SHP77 treated with DMSO at 0.1 percent for 48 hours (cell line): ENCODE measurements at regions not wholly inside any gene's neighbourhood (a gene's known extent, or its start where the extent isn't known, plus 50 kb on each side); places are given as distances from the start of the nearest gene placed in this dataset.

ENCODE experiments used
- DNase-seq: peaks from one replicate; lab custom pipeline; 2025; lab: John Stamatoyannopoulos, UW

DNA sequence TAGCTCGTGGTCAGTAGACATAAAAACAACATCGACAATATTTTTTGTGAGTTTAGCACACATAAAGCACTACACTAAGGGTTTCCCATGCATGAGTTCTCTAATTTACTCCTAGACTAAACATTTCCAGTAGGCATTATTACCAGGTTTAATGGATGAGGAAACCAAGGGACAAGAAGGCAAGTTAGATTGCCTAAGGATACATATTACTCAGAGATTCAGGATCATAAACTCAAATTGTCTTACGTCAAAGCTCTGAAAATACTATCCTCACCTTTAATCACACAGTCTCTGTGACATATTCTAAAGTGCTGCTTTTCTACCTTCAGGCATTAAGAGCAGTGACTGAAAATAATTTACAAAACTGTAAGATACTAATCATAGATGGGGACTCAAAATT is 655.3 kb downstream of the SLC16A7 start:
- DNase-seq: no peak

DNA sequence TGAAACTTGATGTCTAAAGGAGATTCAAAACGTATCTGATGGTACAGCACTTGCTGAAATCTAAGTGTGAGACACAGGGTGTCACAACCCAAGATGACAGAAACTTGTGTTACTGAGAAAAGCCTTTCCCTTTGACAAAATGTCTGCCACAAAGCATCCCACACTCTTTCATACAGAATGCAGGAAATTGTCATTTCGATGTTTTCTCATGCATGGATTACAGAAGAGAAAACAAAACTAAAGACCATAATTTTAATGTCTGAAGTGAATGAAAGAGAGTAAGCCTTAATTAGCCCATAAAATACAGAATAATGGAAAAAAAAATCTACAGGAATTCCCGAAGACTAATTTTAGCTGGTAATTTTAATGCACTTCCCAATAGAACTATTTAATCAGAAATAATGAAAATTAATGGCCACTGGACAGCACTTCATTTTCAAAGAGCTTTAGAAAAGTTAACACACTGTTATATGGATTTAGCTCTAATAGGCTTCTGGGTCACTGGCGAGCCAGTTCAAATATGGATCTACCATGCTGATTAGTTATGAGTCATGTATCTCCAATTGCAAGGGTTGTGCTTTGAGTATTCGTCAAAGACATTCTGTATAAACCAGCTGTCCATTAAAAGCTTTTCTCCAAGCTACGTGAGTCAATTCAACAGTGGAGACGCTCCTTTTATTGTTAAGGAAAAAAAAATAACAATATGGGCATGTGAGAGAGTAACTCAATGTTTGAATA is 656.7 kb downstream of the SLC16A7 start:
- DNase-seq: no peak

DNA sequence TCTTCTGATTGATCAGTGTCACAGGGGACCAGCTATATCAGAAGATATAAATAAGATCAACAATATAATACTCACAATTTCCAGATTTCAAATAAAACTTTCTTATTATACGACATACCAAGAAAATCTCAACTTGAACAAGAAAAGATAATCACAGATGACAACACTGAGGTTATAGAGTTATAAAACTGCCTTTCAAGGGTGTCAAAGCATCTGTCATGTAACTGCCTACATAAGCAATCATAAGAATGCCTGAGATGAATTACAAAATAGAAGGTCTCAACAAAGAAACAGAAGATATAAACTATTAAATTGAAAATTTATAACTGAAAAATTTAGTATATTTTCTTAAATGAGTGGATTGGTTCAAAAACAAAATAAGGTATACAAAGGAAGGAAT is 659.2 kb downstream of the SLC16A7 start:
- DNase-seq: no peak

DNA sequence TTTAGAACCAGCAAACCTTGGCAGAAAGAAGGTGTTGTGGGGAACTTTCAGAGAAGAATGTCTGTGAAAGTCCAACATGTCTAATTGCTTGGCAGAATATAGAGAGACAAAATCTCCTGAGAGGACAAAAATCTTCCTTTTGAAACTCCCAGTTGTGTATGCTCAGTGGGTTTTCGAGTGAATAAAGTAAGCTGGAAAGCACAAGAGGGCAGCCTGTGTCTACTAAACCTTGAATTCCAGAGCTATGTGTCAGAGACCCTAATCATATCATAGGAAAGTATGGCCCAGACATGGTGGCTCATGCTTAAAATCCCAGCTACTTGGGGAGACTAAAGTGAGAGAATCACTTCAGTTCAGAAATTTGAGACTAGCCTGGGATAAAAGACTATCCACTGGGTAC is 661.2 kb downstream of the SLC16A7 start:
- no peak for DNase-seq

DNA sequence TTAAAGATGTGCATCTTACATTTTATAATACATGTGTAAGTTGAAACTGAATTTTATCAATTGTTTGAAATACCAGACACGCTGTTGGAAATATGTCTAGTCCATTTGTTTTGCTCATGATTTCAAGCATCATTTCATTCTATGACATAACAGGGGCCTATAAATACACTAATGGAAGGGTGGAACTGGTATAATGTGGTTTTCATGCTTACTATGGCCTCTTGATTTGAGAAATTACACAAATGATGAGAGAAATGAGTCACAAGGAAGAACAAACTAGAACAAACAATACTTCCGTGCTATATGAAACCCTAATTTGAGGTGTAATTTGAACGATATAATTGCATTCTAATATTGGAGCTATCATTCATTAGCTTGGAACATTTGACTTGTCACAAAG is 663.4 kb downstream of the SLC16A7 start:
- no peak for DNase-seq

DNA sequence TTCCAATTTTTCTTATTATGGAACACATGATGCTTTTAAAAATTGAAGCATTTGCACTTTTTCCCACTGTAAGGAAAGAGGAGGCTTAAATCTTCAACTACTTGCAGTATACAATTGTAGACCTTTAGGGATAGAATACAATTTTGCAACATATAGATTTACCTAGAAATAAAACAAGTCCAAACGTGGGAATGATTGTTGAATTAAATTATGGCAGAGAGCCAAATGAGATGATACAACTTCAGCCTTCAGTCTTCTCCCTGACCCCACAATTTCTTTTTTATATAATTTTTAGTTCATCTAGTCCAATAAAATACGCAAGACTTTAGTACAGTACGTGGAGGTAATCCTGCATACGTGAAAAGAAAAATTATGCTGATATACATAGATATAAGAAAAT is 666.5 kb downstream of the SLC16A7 start:
- no peak for DNase-seq

DNA sequence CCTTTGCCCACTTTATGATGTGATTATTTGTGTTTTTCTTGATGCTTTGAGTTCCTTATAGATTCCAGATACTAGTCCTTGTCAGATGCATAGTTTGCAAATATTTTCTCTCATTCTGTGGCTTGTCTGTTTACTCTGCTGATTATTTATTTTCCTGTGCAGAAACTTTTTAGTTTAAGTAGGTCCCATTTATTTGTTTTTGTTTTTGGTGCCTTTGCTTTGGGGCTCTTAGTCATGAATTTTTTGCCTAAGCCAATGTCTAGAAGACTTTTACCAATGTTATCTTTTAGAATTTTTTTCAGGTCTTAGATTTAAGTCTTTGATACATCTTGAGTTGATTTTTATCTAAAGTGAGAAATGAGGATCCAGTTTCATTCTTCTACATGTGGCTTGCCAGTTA is 667.3 kb downstream of the SLC16A7 start:
- no peak for DNase-seq

DNA sequence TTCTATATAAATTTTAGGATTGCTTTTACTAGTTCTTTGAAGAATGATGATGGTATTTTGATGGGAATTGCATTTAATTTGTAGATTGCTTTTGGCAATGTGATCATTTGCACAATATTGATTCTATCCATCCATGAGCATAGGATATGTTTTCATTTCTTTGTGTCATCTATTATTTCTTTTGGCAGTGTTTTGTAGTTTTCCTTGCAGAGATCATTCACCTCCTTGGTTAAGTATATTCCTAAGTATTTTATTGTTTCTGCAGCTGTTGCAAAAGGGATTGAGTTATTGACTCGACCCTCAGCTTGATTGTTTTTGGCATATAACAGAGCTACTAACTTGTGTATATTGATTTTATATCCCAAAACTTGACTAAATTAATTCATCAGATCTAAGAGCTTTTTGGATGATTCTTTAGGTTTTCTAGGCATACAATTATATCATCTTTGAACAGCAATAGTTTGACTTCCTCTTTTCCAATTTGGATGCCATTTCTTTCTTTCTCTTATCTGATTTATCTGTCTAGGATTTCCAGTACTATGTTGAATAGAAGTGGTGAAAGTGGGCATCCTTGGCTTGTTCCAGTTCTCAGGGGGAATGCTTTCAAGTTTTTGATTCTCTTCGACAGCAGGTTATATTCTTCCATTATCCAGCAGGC is 668.1 kb downstream of the SLC16A7 start:
- no peak for DNase-seq

DNA sequence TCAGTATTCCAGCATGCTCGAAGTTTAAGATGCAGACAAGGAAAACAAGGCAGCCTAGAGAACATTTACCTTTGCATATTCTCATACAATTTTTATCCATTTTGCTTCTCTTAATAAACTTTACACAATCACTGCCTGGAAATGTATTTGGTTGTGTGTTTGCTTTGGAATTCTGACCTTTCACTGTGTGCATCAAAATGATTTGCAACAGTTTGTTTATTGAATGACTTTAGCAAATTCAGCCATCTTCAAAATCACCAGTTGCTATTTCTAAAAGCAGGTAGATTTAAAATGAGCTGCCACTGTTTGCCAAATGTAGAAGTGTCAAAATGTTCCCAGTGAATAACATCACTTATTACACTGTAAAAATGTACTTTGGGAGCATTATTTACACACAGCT is 669.9 kb downstream of the SLC16A7 start:
- no peak for DNase-seq

DNA sequence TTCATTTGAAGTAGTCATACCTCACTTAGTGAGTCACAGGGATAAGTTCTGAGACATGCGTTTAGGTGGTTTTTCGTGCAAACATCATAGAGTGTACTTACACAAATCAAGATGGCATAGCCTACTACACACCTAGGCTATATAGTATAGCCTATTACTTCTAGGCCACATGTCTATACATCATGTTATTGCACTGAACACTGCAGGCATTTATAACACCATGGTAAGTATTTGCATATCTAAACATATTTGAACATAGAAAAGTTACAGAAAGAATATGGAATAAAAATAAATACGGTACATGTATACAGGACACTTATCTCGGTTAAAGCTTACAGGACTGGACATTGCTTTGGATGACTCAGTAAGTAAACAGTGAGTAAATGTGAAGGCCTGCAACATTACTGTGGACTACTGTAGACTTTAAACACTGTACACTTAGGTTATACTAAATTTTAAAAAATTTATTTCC is 670.6 kb downstream of the SLC16A7 start:
- DNase-seq: no peak

DNA sequence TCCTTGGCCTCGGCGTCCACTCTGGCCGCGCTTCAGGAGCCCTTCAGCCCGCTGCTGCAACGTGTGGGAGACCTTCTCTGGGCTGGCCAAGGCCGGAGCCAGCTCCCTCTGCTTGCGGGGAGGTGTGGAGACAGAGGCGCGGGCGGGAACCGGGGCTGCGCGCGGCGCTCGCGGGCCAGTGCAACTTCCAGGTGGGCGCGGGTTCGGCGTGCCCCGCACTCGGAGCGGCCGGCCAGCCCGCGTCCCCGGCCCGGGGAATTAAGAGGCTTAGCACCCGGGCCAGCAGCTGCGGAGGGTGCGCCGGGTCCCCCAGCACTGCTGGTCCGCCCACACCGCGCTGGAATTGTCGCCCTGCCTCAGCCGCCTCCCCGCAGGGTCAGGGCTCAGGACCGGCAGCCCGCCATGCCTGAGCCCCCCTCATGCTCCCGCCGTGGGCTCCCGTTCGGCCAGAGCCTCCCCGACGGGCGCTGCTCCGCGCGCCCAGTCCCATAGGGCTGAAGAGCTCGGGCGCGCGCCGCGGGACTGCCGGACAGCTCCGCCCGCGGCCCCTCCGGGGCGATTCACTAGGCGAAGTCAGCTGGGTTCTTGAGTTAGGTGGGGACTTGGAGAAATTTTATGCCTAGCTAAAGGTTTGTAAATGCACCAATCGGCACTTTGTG is 673.9 kb downstream of the SLC16A7 start:
- DNase-seq: no peak

DNA sequence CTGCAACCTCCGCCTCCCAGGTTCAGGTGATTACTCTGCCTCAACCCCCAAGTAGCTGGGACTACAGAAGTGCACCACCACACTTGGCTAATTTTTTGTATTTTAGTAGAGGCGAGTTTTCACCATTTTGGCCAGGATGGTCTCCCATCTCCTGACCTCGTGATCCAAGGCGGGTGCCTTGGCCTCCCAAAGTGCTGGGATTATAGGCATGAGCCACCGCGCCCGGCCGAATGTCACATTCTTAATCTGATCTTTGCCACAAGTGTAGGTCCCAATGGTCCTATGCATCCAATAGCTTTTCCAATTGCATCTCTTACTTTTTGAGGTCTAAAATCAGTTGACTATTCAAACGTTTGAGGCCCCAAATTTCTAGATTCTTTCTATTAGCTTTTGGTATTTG is 676.0 kb downstream of the SLC16A7 start:
- DNase-seq: no peak

DNA sequence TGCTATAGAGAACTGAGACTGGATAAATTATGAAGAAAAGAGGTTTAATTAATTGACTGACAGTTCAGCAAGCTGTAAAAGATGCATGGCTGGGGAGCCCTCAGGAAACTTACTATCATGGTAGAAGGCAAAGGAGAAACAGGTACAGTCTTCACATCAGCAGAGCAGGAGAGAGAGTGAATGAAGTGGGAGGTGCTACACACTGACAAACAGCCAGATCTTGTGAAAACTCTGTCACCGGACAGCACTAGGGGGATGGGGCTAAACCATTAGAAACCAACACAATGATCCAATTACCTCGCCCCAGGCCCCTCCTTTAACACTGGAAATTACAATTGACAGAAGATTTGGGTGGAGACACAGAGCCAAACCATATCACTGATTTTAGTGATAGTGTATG is 682.4 kb downstream of the SLC16A7 start:
- no peak for DNase-seq

DNA sequence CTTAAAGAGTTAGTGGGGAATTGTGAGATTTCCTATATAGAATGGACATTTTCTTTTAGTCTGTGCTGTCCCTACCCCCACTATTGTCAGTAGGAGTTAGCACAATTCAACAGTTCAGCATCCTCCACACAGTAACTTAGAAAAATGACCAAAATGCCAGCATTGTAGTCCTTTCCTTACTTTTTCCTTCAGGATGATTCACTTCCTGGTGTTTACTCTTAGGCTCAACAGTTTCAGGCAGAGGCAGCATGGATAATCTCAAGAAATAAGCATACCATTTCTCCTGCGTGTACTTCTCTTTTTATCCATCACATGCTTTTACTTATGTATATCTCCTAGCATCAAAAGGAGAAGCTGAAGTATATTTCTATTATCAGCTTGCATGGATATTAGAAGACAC is 683.4 kb downstream of the SLC16A7 start:
- DNase-seq: no peak

DNA sequence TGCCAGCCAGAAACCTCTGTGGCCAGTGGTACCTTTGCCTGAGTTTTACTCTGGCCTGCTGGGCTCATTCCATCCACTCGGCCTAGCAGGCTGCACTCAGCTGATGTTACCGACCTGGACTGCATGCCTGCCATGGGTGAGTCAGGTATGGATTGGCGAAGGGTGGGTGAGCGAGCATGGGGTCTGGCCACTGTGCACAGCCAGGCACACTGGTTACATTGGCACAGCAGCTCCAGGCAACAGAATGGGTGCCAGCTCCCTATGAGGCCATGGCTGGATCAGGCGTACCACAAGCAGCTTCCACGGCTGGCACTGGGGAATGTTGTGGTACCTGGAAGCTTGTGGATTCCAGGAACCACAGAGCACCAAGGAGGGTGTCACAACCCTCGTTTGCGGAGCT is 685.7 kb downstream of the SLC16A7 start:
- no peak for DNase-seq

DNA sequence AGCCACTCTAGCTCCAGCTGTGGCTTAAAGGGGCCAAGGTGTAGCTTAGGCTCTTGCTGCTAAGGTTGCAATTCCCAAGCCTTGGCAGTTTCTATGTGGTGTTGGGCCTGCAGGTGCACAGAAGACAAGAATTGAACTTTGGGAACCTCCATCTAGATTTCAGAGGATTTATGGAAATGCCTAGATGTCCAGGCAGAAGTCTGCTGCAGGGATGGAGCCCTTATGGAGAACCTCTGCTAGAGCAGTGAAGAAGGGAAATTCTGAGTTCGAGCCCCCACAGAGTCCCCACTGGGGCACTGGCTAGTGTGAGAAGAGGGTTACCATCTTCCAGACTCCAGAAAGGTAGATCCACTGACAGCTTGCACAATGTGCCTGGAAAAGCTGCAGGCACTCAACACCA is 694.7 kb downstream of the SLC16A7 start:
- no peak for DNase-seq

DNA sequence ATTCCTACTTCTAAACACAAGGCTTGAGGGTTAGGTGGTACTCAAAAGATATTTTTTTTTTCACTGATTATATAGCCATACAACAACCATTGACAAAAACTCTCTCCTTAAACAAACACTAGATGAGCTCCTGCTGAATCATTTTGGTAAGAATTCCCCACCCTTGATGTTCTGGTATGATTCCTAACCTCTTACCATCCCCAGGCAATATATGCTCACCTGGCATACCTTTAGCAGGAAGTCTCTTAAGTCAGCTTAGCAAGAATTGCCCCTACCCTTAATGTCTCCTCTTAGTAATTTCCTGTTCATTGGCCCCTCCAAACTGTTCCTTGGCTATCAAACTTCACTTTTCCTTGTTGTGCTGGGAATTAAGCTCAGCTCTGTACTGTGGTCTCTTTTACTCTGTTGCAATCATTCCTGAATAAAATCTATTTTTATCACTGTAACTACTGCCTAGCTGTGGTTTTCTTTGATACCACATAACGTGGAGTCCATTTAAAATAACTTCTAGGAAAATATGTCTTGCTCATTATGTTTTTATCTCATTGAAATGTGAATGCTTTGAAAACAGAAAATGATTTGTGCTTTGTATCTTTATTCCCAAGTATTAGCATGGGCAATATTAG is 712.6 kb downstream of the SLC16A7 start:
- no peak for DNase-seq

DNA sequence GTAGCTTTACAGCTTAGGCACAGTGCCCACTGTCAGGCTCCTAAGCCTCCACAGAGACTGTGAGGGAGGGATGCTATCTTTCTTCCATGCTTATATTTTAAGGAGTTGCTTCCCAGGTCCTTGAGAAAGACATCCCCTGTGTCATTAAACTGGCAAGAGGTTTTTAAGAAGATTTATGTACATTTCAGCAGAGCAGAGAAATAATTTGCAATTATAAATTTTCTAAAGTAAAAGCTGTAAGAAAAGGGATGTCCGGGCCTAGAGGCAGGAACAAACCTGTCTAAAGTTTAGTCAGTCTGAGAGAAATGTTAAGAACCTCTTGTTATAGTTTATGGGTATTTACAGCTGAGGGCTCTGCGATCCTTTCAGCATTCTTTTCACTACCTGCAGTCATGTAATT is 716.1 kb downstream of the SLC16A7 start:
- DNase-seq: no peak

DNA sequence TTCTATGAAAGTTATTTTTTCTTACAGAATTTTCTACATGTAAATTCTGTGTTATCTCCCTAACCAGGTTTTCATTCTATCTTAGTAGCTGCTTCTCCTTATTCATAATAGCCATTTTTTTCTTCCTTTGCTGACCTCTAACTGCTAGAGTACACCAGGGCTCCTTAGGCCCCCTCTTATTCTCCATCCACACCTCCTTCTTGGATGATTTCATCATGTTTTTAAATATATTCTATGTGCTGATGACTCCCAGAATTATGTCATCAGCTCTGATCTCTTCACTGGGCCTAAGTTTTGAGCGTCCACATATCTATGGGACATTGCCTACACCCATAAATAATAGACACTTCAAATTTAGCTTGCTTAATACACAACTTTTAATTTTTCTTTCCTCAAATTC is 721.5 kb downstream of the SLC16A7 start:
- DNase-seq: no peak

DNA sequence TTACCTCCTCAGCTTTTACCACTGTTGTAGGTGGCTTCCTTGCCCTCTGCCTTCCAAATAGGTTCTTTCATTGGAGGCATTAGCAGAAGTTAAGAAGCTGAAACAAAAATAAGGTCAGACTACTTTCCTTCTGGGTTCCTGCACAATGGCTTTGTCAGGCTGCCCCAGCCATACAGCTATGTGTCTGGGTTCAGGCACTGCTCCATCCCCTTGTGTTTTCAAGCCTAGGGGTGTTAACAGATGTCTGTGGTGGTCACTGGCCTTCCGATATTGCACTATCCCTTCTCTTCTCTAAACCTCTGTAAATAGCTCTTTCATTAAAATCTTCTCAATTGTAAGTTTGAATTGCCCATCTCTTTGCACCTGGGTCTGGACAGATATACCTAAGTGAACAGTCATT is 728.9 kb downstream of the SLC16A7 start:
- no peak for DNase-seq

DNA sequence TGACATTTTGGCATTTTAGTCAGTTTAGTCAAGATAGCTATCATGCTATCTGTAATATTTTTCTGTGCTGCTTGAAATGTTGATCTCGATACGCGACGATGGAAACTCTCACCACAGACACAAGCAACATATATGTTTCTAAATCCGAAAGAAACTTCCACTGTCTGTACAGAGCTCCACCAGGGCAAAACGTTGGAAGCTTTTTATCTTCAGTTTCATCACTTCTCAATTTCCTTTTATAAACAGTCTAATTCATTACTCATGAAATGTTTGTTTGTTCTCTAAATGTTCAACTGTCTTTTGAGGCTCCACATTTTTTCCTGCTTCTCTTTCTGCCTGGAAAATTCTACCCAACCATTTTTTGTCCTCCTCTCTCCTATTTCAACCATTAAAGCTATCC is 737.6 kb downstream of the SLC16A7 start:
- no peak for DNase-seq

DNA sequence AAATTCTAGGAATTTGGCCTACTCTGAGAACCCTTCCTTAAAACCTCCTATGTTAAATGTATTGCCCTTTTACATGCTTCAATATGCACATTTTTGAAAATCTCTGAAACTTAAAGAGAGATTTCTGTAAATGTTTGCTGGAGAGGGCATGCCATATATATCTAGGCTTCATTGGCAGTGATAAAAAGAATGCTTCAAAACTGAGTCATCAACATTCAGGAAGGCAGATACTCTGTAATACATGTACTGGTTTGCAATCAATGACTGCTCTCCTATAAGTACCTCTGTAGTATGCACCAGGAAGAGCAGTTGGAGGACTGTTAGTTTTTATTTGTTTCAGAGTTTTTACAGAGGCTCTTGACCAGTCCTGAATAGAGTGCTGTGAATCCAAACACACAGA is 739.9 kb downstream of the SLC16A7 start:
- no peak for DNase-seq
